Body of pancreas (tissue), 4 donors: ENCODE measurements at regions not wholly inside any gene's neighbourhood (a gene's known extent, or its start where the extent isn't known, plus 50 kb on each side); places are given as distances from the start of the nearest gene placed in this dataset.

Experiments
- CTCF ChIP-seq, 7 experiments: fragments of 450-650 bp in 4 of 7; fragments of 200-600 bp in 3 of 7; sonication (generic) in 3 of 7; IDR thresholded peaks; one replicate each; pipeline ENCODE4 v1.5.1; 2016 to 2019; ENCODE audit warnings: antibody characterized with exemption in 7 of 7
- POLR2A ChIP-seq, 3 donors: fragments of 450-650 bp; IDR thresholded peaks; one replicate each; pipeline ENCODE4 v1.6.1; 2016; ENCODE audit warnings: antibody characterized with exemption in 3 of 3, mild to moderate bottlenecking in 2 of 3

GRCh38 chr5:92544036-92544435 lies 1037.0 kb downstream of the NR2F1-AS1 start:
- TF ChIP-seq POLR2A (IDR thresholded peaks at IDR 0.05): no peak
- no peak for TF ChIP-seq CTCF (IDR thresholded peaks at IDR 0.05)
